Coronary artery (tissue), 2 donors: ENCODE measurements at regions not wholly inside any gene's neighbourhood (a gene's known extent, or its start where the extent isn't known, plus 50 kb on each side); places are given as distances from the start of the nearest gene placed in this dataset.

Source experiments
- DNase-seq: peaks from one replicate; pipeline ENCODE4 v3.0.0-alpha.2; 2017; ENCODE audit warnings: low spot score
- H3K27ac ChIP-seq, 2 donors: fragments of 200-600 bp; sonication (generic); one replicate each; pipeline ENCODE4 v1.5.1; 2016 to 2019
- H3K4me3 ChIP-seq: fragments of 200-600 bp; sonication (generic); 2 replicates; pipeline ENCODE4 v1.5.1; 2016; ENCODE audit warnings: mild to moderate bottlenecking, moderate library complexity
- CTCF ChIP-seq: fragments of 200-600 bp; sonication (generic); IDR thresholded peaks from one replicate; pipeline ENCODE4 v1.5.1; 2019; ENCODE audit warnings: antibody characterized with exemption

- DNase-seq: no peak
- no peak for TF ChIP-seq CTCF
Observed at GRCh38 chr17:33753452-33753851, 460.4 kb upstream of the ASIC2 start.

GRCh38 chr17:33756021-33756420, 462.9 kb upstream of the ASIC2 start:
- TF ChIP-seq CTCF: no peak
- no peak overlapping the region for H3K27ac ChIP-seq

More at GRCh38 chr17:33753452-33753851, 460.4 kb upstream of the ASIC2 start:
- Histone ChIP-seq H3K4me3 (no peak overlapping the region), H3K27ac (no peak overlapping the region)

GRCh38 chr17:33765871-33766270, 472.8 kb upstream of the ASIC2 start:
- no peak for TF ChIP-seq CTCF

More at GRCh38 chr17:33756021-33756420, 462.9 kb upstream of the ASIC2 start:
- no peak overlapping the region for H3K4me3 ChIP-seq
- DNase-seq: peak; percentile 12

GRCh38 chr17:33766721-33767120, 473.6 kb upstream of the ASIC2 start:
- DNase-seq: no peak
- TF ChIP-seq CTCF: no peak
- H3K27ac ChIP-seq: no peak overlapping the region
- H3K4me3 ChIP-seq: no peak overlapping the region

More at GRCh38 chr17:33765871-33766270, 472.8 kb upstream of the ASIC2 start:
- no peak for DNase-seq
- no peak overlapping the region for H3K27ac ChIP-seq
- H3K4me3 ChIP-seq: no peak overlapping the region

GRCh38 chr17:33769066-33769465, 476.0 kb upstream of the ASIC2 start:
- Histone ChIP-seq H3K4me3 (no peak overlapping the region), H3K27ac (no peak overlapping the region)
- TF ChIP-seq CTCF: no peak
- DNase-seq: no peak

- no peak overlapping the region for H3K27ac ChIP-seq
- no peak for DNase-seq
- H3K4me3 ChIP-seq: no peak overlapping the region
- no peak for TF ChIP-seq CTCF
Observed at GRCh38 chr17:33776304-33776703, 478.8 kb upstream of the CCL2 start.

GRCh38 chr17:33776903-33777302, 478.2 kb upstream of the CCL2 start:
- DNase-seq: no peak
- TF ChIP-seq CTCF: no peak
- Histone ChIP-seq H3K4me3 (no peak overlapping the region), H3K27ac (no peak overlapping the region)
